ENCODE measurements at regions not wholly inside any gene's neighbourhood (a gene's known extent, or its start where the extent isn't known, plus 50 kb on each side); places are given as distances from the start of the nearest gene placed in this dataset.

- H3K9me3 ChIP-seq: no peaks in the 10 kb centered on the region
- TF ChIP-seq, protein P1, sequence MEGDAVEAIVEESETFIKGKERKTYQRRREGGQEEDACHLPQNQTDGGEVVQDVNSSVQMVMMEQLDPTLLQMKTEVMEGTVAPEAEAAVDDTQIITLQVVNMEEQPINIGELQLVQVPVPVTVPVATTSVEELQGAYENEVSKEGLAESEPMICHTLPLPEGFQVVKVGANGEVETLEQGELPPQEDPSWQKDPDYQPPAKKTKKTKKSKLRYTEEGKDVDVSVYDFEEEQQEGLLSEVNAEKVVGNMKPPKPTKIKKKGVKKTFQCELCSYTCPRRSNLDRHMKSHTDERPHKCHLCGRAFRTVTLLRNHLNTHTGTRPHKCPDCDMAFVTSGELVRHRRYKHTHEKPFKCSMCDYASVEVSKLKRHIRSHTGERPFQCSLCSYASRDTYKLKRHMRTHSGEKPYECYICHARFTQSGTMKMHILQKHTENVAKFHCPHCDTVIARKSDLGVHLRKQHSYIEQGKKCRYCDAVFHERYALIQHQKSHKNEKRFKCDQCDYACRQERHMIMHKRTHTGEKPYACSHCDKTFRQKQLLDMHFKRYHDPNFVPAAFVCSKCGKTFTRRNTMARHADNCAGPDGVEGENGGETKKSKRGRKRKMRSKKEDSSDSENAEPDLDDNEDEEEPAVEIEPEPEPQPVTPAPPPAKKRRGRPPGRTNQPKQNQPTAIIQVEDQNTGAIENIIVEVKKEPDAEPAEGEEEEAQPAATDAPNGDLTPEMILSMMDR (IDR thresholded peaks at IDR 0.05 in 8 of 11, conservative IDR thresholded peaks at IDR 0.05 in 3 of 11): no peak
- TF ChIP-seq POLR2AphosphoS5 (IDR thresholded peaks at IDR 0.05): no peak
- TF ChIP-seq POLR2A (IDR thresholded peaks at IDR 0.05): no peak
- H3K36me3 ChIP-seq: no peaks in the 10 kb centered on the region
- H3K27ac ChIP-seq: no peak overlapping the region
- no peak for DNase-seq
- 66 to 82% (median 67%) methylated on average over 12 of the region's 12 CpGs for WGBS, 5 donors
- H3K4me3 ChIP-seq: no peak overlapping the region
- no peaks in the 10 kb centered on the region for H3K4me1 ChIP-seq
- intact Hi-C loops (cut with DNase I; ENCODE audit: low total_unique reads): no loop called here
- peaks cover 0 to 11% (median 0%) of the 10 kb centered on the region in 7 donors for H3K27me3 ChIP-seq (replicated peaks in 1 of 7)
Measured at GRCh38 chr6:10316373-10316721, 98.5 kb downstream of the TFAP2A start.

DNA sequence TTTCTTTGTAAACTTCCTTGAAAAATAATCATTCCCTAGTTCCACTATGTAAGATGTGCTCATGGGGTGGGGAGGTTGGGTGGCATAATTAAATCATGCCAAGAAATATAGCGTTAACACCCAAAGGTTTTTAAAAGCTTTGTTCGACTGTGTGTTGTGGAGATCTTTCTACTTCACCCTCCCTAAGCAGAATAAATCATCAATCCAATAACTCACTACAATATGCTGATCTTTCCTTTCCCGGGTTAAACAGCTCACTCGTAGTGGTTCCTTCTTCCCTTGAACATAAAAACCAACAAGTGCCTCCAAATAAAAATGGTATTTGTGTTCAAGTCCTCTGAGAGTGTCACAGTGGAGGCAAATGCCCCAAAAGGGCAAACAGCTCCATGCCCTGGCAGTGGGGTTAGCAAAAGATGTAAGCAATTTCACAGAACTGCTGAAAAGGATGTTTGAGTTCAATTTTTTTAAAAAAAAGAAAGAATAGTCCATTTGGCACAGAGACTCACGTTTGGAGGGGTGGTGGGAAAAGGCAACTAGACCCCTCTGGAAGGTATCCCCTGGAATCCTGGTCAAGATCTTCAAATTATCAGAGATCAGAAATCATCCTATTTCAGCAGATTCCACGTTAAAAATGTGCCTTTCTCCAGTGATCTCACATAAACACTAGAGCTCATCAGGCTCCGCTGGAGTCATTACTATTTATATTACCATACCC lies 99.1 kb downstream of the TFAP2A start:
- Histone ChIP-seq H3K27me3 (replicated peaks in 1 of 7) (peaks cover 0 to 11% (median 0%) of the 10 kb centered on the region in 7 donors), H3K9me3 (no peaks in the 10 kb centered on the region), H3K4me1 (no peaks in the 10 kb centered on the region), H3K4me3 (no peak overlapping the region), H3K27ac (no peak overlapping the region), H3K36me3 (no peaks in the 10 kb centered on the region)
- intact Hi-C loops (cut with DNase I; ENCODE audit: low total_unique reads): no loop called here
- no peak for DNase-seq
- TF ChIP-seq POLR2A (IDR thresholded peaks at IDR 0.05): no peak
- no peak for TF ChIP-seq POLR2AphosphoS5 (IDR thresholded peaks at IDR 0.05)
- 46 to 61% (median 54%) methylated on average over 7 of the region's 7 CpGs for WGBS, 5 donors

- 46 to 64% (median 64%) methylated on average over 8 of the region's 8 CpGs for whole genome bisulfite sequencing, 5 donors
- Histone ChIP-seq H3K27ac (no peak overlapping the region), H3K9me3 (no peaks in the 10 kb centered on the region), H3K4me3 (no peak overlapping the region), H3K4me1 (no peaks in the 10 kb centered on the region), H3K36me3 (no peaks in the 10 kb centered on the region), H3K27me3 (replicated peaks in 1 of 7) (peaks cover 0 to 11% (median 0%) of the 10 kb centered on the region in 7 donors)
- intact Hi-C loops (cut with DNase I; ENCODE audit: low total_unique reads): no loop called here
- no peak for DNase-seq
- TF ChIP-seq, protein P1 (IDR thresholded peaks at IDR 0.05 in 8 of 11, conservative IDR thresholded peaks at IDR 0.05 in 3 of 11): no peak
- TF ChIP-seq POLR2AphosphoS5 (IDR thresholded peaks at IDR 0.05) (no peak), POLR2A (IDR thresholded peaks at IDR 0.05) (no peak)
Measured at GRCh38 chr6:10315034-10315433, 99.8 kb downstream of the TFAP2A start.

DNA sequence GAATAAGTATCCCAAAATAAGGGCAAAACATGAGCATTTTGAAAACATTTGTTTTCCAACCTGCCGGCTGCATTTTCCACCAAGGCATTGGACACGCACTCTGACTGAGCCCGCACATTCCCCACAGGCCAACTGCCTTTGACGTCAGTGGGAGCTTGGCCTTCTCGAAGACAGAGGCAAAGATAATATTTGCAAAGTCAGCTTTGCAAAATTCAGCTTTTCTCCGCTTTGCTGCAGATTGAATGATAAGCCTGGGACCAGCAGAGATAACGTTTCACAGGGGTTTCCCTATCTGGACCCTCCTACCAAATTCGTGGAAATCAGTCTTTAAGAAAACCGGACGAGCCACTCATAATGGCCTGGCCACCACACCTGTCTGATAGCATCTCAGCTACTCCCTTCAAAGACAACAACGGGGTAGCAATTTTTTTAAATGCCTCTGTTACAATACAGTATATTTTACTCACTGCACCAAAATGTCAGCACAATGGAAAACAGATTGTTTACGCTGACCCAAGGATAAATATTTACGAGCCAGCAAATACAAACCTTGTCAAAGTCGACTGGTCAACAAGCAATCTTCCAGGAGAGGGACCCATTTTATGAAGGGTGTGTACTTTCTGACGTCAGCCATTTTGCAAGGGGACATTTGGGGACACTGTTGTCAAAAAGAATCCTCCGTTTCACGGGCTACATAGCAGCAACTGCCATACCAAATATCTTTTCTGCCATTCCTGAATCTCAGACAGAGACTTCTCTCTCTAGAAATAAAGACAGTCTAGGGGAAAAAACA lies 100.5 kb downstream of the TFAP2A start:
- Histone ChIP-seq H3K36me3 (no peaks in the 10 kb centered on the region), H3K4me3 (no peak overlapping the region), H3K4me1 (no peaks in the 10 kb centered on the region), H3K27ac (no peak overlapping the region), H3K27me3 (replicated peaks in 1 of 7) (peaks cover 0 to 11% (median 0%) of the 10 kb centered on the region in 7 donors), H3K9me3 (no peaks in the 10 kb centered on the region)
- intact Hi-C loops (cut with DNase I; ENCODE audit: low total_unique reads): no loop called here
- 78 to 86% (median 80%) methylated on average over 17 of the region's 17 CpGs for WGBS, 5 donors
- no peak for DNase-seq
- no peak for TF ChIP-seq POLR2A (IDR thresholded peaks at IDR 0.05)
- TF ChIP-seq, protein P1 (IDR thresholded peaks at IDR 0.05 in 8 of 11, conservative IDR thresholded peaks at IDR 0.05 in 3 of 11): no peak
- no peak for TF ChIP-seq POLR2AphosphoS5 (IDR thresholded peaks at IDR 0.05)

Data from spleen (tissue), 11 donors.